HG03025 (cell line): ENCODE measurements at regions not wholly inside any gene's neighbourhood (a gene's known extent, or its start where the extent isn't known, plus 50 kb on each side); places are given as distances from the start of the nearest gene placed in this dataset.

Source experiments
- ATAC-seq: cut with Tn5 transposase; IDR thresholded peaks from one replicate; pipeline ENCODE4 v1.9.1; 2021; ENCODE audit warnings: mild to moderate bottlenecking, moderate library complexity; ENCODE audit not compliant: unreplicated experiment, low FRiP score

DNA sequence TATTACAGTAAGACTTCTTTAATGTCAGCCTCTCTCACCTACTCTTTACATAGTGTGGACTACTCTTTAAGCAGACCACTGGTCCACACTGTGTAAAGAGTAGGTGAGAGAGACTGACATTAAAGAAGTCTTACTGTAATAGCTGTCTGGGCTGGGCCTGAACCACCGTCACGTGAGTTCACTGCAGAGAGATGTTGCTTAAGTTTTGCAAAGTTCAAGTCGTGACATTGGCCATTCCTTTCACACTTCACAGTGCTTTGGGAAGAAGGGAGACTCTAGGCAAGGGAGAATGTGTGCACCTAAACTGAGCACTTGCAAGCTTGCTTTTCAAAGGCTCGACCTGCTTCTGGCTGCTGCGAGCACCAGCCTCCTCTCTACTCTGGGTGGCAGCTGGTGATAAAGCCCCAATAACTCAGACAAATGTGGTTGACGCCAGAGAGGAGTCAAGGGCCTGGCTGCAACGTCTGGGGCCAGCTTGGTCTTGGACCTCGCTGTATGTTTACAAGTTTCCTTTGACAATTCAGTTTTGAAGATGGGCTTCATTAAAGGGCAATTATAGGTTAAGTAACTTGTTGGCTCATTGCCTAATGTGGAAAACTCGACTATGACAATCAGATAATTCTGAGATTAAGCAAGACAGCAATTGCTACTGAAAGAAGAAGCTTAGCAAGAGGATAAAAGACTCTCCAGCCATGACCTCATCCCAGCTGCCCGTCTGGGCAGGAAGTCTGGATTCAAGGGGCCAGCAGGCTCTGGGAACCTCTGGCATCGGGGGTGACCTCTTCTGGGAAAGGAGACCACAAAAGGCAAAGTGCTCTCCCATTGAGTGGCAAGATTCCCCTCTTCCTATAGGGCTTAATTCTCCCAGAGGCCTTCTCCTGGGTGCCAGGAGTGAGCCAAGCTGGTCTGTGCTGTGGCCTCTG, 242.1 kb upstream of the TLE3 start:
- no peak for ATAC-seq

DNA sequence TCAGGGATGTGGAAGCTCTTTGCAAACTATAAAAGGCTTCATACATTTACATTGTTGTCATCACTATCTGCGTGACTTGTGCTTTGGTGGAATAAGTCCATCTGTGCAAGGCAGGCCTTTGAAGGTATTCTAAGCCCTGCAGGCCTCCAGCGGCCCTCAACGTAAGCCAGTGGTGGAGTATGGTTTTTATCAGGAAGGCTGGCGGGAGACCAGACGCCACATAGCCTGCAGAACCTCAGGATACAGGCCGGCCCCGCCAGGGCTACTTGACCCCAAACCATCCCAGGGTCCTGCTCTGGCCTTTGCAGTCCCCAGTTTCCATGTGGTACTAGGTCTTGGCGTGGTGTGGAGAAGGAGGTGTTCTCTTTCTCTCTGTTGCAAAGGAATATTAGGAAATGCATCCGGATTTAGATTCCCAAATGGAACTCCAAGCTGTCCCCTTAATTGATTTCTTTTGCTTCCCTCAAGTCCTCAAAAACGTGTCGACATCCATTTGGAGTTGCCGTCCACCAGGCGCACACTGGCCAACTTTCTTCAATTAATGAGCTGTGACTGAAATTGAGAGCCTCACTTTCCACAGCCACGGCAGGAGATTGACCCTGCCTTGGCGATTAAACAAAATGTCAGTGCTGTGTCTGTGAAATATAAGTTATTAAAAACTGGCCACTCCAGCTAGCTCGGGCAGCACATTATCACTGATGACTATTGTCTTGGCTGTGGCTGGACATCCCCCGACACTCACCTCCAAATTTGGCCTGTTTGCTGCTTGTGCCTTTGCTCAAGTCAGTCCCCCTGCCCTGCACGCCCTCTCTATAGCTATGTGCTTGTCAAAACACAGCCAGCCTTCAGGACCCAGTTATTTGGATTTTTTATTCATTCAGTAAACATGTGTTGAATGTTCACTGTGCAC, 239.8 kb upstream of the TLE3 start:
- no peak for ATAC-seq

DNA sequence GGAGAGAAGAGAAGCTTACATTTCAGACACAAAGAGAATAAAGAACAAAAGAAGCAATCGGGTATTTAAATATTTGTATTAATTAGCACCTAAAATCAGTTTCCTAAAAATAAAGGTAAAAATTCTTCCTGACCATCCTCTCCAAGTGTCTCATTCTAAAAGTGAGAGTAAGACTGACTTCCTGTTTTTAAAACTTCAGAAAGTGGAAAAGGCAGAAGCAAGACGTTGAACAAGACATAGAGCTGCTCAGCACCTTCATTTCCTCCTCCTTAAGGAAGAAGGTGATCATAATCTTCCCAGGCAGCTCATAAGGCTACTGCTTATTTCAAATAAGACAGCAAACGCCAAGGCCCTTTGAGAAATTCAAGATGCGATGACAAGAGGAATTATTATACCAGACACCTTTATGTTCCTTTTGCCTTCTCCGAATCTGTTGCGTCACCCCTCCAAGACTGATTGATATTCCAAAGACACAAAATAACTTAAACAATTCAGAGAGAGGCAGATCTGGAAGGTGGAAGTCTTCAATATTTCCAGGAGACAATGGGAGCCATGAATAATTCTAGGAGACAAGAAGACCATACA, 238.8 kb upstream of the TLE3 start:
- ATAC-seq = no peak

DNA sequence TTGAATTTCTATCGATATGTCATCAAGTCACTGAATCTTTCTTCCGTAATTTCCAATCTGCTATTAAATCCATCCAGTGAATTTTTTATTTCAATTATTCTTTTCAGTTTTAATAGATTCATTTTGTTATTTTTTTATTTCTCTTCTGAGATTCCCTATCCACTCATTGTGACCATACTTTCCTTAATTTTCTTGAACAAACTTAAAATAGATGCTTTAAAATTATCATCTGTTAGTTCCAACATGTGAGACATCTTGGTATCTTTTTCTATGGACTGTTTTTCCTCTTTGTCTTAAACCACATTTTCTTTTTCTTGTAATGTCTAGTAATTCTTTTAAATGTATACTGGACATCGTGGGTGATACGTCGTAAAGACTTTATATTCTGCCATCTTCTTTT, 236.6 kb upstream of the TLE3 start:
- ATAC-seq = no peak

DNA sequence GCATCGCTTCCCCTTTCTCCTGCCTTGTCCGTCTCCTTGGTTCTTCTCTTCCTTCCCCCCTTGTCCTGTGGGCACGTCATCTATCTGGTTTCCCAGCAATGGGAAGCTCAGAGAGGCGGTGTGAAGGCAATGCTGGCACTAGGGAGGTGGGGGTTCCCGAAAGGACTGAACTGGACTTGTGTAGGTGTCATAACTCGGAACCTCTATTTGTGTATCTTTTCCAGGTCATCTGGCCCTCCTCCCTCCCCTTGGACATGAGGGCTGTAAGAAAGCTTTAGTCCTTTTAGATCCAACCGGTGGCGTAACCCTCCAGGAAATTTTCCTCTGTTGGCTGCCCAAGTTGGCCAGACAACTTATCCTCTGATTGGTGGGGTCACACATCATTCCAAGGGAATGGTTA, 231.5 kb upstream of the TLE3 start:
- ATAC-seq = no peak

DNA sequence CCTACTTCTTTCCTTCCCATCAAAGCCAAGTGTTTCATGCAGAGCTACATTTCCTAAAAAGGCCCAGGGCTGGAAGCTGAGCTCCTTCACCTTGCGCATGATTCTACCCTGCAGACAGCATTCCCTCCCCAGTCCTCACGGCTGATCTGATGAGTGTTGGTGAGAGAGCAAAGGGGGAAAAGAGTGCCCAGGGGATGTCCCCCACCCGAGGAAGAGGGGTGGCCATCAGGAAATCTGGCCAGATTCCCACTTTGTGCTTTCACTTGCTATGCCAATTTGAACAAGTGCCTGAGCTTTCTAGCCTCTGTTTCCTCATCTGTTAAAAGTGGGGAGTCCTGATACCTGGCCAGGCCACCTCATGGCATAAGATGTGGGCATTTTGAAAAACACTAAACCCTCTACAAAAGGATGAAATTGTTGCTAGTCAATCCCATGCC, 231.0 kb upstream of the TLE3 start:
- ATAC-seq = no peak

DNA sequence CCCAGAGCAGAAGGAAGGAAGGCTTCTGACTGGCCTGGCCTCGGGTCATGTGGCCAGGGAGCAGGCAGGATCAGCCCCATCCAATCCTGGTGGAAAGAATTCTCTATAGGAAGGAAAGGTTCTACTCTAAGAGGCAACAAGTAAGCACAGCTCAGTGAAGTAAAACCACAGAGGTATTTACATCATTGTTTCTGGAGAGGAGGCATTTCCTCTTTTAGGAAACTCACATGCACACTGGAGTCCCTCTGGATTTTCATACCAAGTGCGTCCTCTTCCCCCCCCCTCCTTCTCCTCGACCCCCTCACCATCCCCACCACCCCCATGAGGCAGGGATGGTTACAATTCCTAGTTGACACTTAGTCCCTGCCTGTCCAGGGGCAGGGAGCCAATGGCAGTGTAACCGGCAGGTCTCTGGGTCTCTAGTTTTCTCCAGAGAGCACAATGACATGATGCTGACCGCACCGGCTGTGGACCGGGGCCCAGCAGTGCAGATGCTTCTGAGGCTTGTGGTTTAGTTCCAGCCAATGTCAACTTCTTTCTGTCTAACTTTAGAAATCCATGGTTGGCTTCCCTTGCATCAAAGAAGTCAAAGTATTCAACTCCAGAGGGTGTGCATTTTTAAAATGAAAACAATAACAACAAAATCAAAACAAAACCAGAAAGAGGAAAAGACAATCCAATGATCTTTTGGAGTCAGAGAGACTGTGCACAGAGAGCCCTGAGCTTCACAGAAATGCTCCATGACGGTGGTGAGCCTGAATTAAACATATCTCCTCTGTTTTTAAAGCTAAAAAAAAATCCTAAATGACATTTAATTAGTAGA, 230.3 kb upstream of the TLE3 start:
- ATAC-seq = no peak

DNA sequence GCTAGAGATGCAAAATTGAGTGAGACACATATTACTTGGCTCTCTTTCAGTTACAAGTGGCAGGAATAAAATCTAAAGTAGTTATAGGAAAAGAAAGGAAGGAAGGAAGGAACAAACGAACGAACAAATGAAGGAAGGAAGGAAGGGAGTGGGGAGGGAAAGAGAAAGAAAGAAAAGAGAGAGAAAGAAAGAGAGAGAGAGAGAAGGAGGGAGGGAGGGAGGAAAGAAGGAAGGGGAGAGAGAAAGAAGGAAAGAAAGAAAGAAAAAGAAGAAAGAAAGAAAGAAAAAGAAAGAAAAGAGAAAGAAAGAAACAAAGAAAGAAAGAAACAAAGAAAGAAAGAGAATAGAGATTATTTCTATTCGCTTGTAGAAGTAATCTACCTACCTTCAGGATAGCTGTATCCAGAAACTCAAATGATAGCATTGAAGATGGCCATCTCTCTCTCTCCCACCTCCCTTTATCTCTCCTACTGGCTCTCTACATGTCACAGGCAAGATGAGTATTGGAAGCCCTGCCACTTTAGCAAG, 229.7 kb upstream of the TLE3 start:
- ATAC-seq = no peak

DNA sequence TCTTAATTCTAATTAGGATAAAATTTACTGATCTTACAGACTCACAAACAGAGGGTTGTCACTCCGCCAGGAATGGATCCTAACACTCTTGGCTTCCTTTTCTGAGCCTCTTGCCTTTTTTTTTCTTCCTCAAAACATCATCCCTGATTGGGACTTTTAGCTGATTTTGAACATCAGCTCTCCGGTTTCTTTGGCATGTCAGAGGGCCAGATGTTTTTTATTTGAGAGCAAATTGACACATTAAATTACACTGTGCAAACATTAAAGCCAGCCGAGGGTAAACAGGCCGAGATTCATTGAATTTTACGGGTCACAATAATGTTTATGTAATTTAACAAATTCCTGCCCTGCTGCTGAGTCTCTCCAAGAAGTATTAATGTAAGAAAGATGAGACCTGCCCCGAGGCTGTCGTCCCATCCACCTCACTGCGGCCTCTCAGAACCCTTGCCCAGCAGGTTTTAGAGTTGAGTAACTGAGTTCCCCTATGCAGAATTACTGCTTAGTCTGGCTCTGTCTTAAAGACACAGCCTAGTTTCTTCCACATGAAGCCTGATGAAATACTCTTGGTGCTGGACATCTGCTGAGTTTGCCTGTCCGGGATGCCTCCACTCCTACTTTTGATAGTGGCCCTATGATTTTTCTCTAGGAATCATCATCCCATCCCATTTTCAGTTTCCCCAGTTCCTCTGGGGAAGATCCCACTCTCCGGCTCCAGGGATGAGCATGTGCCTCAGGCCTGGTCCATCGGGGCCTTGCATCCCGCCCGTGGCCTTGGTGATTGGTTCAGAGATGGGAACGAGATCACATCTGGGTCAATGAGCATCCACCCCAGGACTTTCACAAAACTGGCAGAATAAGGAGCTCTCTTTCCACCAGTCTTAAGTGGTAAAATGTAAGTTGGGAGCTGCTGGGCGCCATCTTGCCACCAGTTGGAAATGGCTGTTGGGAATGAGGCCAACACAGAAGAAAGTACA, 226.6 kb upstream of the TLE3 start:
- ATAC-seq = no peak

DNA sequence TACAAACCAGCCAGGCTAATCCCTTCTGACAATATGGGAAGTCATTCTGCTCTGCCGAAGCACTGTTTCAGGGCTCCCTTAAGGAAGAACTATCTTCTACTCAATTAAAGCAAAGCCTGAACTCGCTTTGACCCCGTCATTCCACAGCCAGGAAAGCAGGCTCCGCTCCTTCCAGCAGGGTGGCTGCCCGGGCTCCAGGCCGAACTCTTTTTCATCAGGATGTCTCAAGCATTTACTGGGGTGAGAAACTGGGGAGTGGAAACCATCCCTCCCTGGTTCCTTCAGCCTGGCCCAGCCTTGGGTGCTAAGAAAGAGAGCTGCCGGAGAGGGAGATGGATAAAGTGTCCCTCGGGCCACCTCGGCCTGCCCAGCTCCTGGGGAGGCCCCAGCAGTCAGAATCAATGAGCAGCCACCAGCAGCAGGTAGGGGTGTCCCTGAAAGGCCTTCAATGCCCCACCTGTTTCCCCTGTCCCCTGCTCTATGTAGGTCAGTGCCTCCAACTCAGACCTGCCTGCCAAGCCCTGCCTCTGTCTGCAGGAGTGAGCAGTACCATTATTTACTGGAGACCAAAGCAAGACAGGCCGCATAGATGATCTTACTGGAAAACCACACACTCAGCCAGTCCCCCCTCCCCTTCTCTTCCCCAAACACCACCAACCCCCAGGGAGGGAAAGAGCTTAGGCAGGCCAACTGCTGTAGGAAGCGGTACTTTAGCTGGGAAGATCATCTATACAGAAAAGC, 225.6 kb upstream of the TLE3 start:
- no peak for ATAC-seq

DNA sequence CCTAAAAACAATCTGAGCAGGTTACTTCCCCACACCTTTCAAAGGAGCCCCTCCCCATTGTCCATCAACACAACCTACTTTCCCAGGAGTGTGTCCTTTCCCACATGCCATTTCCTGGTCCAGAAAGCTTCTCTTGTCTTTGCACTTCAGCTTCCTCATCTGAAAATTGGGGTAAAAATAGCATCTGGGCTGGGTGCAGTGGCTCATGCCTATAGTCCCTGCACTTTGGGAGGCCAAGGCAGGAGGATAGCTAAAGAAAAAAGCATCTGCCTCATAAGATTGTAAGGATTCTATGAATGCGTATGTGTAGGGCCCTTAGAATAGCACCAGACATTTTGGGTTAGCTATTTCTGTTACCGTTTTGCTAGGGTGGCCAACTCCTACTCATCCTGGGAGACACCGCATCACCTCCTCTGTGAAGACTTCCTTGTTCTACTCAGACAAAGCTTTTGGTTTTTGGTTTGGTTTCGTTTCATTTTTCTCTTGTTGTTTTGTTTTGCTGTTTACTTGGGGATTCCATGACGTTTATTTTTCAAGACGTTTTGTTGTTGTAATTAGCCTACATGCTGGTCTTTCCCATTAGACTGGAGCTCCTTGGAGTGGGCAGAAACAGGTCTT, 224.4 kb upstream of the TLE3 start:
- no peak for ATAC-seq

DNA sequence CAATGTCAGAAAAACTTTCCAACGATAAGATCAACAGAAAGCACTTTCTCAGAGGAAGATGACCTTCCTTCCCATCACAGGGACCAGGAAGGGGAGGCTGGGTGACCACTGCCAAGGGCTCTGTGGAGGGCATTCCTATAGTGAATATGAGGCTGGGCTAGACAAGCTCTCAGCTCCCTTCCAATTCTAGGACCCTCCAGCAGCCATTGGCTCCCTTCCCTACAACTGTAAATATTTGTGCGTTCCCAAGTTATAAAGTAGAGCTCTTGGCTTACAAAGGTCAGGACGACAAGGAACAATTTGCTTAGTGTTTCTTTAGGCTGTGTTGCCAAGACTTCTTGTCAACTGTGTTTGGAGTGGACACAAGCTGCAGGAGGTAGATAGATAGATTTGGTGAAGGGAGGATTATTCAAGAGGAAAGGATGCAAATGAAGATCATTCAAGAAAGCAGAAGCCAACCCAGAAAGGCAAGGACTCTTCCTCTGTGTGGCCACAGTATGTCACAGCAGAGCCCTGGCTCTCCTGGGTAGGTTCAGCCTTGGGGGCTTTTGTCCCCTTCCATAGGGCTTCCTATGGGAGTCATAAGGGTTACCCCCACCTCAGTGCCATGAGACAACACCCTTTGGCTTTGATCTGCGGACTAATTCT, 223.6 kb upstream of the TLE3 start:
- no peak for ATAC-seq

DNA sequence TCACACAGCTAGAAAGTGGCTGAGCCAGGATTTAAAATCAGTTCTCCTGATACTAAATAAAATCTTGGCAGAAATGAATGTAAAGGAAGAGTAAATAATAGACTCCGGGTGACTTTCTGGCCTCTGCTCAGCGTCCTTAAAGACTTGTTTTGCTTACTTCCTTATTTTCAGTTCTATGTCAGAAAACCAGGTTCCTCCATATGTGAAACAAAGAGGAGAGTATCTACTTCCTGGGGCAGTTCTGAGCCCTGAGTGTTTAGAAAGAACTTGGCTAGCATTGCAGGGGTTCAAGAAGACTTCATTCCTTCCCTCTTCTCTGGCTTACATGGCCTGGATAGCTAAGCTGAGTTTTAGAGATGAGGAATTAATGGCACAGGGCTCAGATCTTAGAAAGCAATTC, 222.8 kb upstream of the TLE3 start:
- no peak for ATAC-seq

DNA sequence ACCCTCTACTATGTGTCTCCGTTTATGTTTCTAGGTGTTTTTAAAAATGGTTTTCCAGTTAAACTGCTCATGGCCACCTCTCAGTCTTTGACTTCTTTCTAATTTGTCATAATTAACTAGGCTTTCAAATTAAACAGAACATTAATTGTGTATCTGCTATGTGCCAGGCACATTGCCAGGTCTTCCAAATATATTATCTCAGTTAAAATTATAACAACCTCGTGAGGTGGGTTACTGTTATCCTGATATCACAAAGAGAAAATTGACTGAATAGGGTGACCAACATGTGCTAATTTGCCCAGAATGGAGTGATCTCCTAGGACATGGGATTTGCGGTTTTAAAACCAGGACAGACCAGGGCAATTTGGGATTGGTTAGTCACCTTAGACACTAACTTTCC, 222.4 kb upstream of the TLE3 start:
- no peak for ATAC-seq

DNA sequence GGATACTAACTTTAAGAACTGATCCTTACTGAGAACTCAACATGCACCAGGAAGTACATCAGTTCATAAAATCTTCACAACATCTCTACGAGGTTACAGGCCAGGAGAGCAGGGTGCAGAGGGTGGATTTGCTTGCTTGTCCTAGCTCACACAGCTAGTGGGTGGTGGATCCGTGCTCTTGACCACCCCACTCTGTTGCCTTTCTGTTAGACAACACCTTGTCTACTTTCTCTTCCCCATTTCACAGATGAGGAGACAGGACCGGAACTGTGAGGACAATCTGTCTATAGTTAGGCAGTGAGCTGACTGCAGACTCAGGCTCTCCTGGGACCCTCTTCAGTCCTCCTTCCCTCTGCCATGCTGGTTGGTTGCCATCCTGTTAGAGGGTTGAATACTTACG, 221.7 kb upstream of the TLE3 start:
- peak; percentile 65 for ATAC-seq

DNA sequence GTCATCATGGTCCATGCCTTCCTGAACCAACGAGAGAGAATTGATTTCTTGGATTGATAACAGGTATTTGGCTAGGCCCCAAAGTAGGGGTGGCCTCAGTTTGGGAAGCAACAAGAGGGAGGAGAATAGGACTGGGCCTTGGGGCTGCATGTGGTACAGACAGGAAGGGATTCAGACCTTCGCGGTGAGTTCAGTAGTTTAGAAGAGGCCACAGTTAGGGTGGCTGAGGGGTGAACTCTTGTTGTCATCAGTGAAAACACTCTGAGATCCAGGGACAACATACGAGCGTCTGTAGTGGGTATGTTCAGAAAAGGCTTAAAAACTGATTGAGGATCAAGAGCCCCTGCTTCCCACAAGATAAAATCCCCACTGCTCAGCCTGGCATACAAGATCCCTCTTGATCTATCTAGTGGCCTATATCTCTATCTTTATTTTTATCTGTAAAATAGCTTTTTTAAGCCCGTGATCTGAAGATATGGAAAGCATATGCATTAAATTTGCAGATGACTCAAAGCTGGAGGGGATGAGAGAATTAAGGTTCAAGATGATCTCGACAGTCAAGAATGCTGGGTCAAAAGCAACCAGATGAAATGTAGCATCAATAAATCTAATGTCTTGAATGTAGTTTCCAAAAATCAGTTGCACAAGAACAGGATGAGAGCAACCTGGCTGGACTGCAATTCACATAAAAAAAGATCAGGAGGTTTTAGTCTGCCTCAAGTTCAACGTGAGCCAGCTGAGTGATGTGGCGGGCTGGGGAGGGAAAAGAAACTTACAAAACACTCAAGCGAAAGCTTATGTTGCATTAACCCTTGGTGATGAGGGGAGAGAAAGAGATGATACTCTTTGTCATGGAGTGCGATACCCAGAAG, 221.1 kb upstream of the TLE3 start:
- peak; percentile 34 for ATAC-seq
